NT2/D1 (cell line): ENCODE measurements at regions not wholly inside any gene's neighbourhood (a gene's known extent, or its start where the extent isn't known, plus 50 kb on each side); places are given as distances from the start of the nearest gene placed in this dataset.

ENCODE experiments used
- DNase-seq: peaks from one replicate; pipeline ENCODE4 v3.0.0-alpha.2; 2011; ENCODE audit warnings: low read depth, low spot score
- H3K27me3 ChIP-seq: 2 replicates; pipeline ENCODE4 v1.6.0; 2011; ENCODE audit warnings: mild to moderate bottlenecking; ENCODE audit not compliant: insufficient read length, insufficient read depth
- H3K36me3 ChIP-seq: 2 replicates; pipeline ENCODE4 v1.6.1; 2011; ENCODE audit warnings: mild to moderate bottlenecking, low read length, mixed read lengths; ENCODE audit not compliant: insufficient read depth, insufficient read length
- H3K4me1 ChIP-seq: 2 replicates; pipeline ENCODE4 v1.5.1; 2011; ENCODE audit not compliant: insufficient read depth, insufficient read length
- H3K4me3 ChIP-seq: 2 replicates; pipeline ENCODE4 v1.5.1; 2011; ENCODE audit warnings: low read depth; ENCODE audit not compliant: insufficient read length
- H3K9ac ChIP-seq: 2 replicates; pipeline ENCODE4 v1.6.0; 2011; ENCODE audit warnings: low read depth; ENCODE audit not compliant: insufficient read length
- H3K9me3 ChIP-seq: 2 replicates; pipeline ENCODE4 v1.5.1; 2011; ENCODE audit warnings: mild to moderate bottlenecking, low read length; ENCODE audit not compliant: insufficient read depth
- SUZ12 ChIP-seq: IDR thresholded peaks from 2 replicates; pipeline ENCODE4 v1.6.1; 2011; ENCODE audit not compliant: insufficient read length, insufficient read depth; ENCODE audit errors: extremely low read depth
- YY1 ChIP-seq: IDR thresholded peaks from 2 replicates; pipeline ENCODE4 v1.6.1; 2011; ENCODE audit not compliant: insufficient read length, insufficient read depth
- ZNF274 ChIP-seq: IDR thresholded peaks from 2 replicates; pipeline ENCODE4 v1.6.1; 2011; ENCODE audit warnings: mild to moderate bottlenecking, low read depth, low read length

DNA sequence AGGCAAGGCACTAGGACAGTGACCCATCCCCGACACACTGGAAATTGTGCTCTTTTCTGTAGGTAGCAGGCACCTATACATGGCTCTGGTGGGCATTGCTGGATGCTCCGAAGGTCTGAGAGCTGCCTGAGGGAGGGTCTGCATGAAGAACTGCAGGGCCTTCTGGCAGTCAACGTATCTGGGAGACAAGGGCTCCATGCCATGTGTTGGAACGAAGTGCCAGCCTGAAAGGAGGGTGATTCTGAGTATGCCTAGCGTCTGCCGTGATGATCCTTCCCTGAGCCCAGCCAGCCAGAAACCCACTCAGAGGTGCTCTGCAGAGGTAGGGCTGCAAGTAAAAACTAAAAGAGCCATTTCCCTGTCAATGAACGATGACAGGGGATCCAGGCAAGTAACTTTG, 453.2 kb downstream of the MED10 start:
- Histone ChIP-seq H3K27me3 (no peaks in the 10 kb centered on the region), H3K9ac (no peak overlapping the region), H3K4me1 (no peaks in the 10 kb centered on the region), H3K4me3 (no peak overlapping the region), H3K9me3 (no peaks in the 10 kb centered on the region), H3K36me3 (no peaks in the 10 kb centered on the region)
- DNase-seq: no peak
- no peak for TF ChIP-seq SUZ12
- no peak for TF ChIP-seq YY1

DNA sequence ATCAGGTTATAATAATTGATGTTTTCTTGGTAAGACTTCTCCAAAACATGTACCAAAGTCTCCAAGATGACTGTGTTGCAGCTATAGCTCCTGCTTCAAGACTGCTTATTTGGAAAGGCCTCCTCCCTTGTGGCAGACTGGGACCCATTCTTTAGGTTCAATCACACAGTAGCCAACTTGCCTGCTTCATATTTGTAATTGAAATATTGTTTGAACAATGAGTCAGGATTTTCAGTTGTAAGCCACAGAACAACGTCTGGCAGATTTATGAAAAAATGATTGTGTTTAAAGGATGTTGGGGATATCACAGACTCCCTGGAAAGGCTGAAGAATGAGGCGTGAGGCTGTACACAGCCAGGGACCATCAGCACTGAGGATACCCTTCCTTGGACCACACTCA, 458.9 kb downstream of the MED10 start:
- H3K4me3 ChIP-seq: no peak overlapping the region
- no peaks in the 10 kb centered on the region for H3K9me3 ChIP-seq
- no peak for TF ChIP-seq ZNF274
- no peak for TF ChIP-seq YY1
- no peak for TF ChIP-seq SUZ12
- H3K4me1 ChIP-seq: no peaks in the 10 kb centered on the region
- H3K27me3 ChIP-seq: no peaks in the 10 kb centered on the region
- no peak for DNase-seq
- no peak overlapping the region for H3K9ac ChIP-seq
- H3K36me3 ChIP-seq: no peaks in the 10 kb centered on the region

DNA sequence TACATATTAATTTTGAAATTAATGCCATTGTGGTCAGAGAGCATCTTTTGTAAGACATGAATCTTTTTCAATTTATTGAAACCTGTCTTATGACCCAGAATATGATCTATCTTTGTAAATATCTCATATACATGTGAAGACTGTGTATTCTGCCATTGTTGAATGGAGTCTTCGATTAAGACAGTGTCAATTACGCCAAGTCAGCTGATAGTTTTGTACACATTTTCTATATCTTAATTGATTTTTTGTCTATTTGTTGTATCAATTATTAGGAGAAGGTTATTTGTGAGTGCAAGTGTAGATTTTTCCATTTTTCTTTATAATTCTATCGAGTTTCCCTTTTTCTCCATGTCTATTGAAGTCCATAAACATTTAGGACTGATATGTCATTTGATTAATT, 471.6 kb downstream of the MED10 start:
- no peak for DNase-seq
- TF ChIP-seq SUZ12 (no peak), ZNF274 (no peak), YY1 (no peak)
- no peaks in the 10 kb centered on the region for H3K4me1 ChIP-seq
- H3K4me3 ChIP-seq: no peak overlapping the region
- no peak overlapping the region for H3K9ac ChIP-seq
- H3K27me3 ChIP-seq: no peaks in the 10 kb centered on the region
- no peaks in the 10 kb centered on the region for H3K36me3 ChIP-seq
- H3K9me3 ChIP-seq: peaks cover 5% of the 10 kb centered on the region; the same call in 1 of the 2 replicates

DNA sequence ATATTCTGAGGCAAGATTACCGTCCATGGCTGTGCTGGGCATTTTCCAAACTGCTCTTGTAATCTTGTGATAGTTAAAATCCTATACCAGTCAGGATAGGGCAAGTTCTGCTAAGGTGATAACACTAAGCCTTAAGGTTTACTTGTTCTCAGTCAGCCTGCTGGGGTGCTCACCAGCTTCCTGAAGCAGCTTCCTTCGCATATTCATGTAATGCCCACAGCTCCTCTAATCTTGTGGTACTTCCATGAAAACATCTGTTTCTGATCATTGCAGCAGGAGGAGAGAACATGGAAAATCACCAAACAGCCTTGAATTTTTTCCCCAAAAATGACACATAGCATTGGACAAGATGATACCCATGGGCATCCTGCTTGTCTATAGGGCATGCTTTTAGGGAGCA, 473.2 kb downstream of the MED10 start:
- H3K4me1 ChIP-seq: no peaks in the 10 kb centered on the region
- H3K27me3 ChIP-seq: no peaks in the 10 kb centered on the region
- peaks cover 6% of the 10 kb centered on the region; the same call in 1 of the 2 replicates for H3K9me3 ChIP-seq
- TF ChIP-seq YY1 (no peak), SUZ12 (no peak), ZNF274 (no peak)
- no peak for DNase-seq
- no peak overlapping the region for H3K4me3 ChIP-seq
- no peaks in the 10 kb centered on the region for H3K36me3 ChIP-seq
- no peak overlapping the region for H3K9ac ChIP-seq

DNA sequence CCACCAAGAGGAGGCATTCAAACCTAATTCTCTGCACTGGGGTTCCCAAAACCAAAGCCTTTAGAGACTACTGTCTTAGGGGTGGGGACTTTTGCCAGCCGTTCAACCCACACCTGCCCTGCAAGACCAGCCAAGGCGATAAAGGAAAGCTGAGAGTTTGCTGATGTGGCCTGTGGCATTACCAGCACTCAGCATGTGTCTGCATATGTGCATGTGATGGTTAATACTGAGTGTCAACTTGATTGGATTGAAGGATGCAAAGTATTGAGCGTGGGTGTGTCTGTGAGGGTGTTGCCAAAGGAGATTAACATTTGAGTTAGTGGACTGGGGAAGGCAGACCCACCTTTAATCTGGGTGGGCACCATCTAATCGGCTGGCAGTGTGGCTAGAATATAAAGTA, 474.2 kb downstream of the MED10 start:
- Histone ChIP-seq H3K4me3 (no peak overlapping the region), H3K36me3 (no peaks in the 10 kb centered on the region), H3K27me3 (no peaks in the 10 kb centered on the region), H3K9ac (no peak overlapping the region), H3K4me1 (no peaks in the 10 kb centered on the region), H3K9me3 (peaks cover 6% of the 10 kb centered on the region; the same call in 1 of the 2 replicates)
- TF ChIP-seq SUZ12 (no peak), ZNF274 (no peak), YY1 (no peak)
- DNase-seq: no peak

DNA sequence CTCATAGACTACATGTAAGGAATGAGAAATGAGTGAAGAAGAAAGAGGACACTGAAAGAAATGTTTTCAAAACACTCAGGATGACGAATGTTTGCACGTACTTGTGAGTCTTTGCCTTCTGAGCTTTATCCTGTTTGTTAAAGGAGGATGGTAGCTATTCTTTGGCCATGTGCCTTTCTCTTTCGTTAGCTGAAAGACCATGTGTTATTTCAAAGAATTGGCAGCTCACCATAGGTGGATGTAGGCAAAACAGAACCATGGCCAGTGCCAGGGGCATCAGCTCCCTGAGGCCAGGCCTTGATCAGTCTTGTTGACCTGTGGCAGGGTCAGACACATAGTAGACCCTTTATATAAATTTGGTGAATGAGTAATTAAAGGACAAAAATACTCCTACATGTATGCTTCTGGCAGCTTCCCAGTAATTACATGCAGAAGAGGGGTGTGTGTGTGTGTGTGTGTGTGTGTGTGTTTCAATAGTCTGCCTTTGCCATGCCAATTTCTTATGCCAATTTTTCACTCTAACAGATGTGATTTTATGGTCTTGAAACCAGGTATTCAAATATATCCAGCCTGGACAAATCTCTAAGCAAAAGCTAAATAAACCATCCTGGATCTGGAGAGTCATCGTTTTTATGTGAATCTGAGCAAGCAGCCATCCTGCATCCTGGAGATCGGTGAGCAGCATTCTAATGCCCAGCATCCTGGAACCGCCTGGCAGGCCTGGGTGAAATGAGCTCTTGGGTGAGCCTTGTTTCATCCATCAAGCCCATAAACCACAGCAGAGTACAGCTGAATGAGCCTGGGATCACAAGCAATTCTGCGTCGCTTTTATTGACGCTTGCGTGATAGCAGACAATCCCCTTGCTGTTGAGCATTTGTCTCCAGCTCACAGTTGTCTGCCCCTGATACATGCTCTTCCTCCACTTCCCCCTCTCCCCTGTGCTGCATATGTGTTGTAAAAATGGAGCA, 475.4 kb downstream of the MED10 start:
- no peak for TF ChIP-seq ZNF274
- no peak for TF ChIP-seq SUZ12
- no peak for TF ChIP-seq YY1
- H3K9ac ChIP-seq: no peak overlapping the region
- H3K4me3 ChIP-seq: no peak overlapping the region
- no peaks in the 10 kb centered on the region for H3K36me3 ChIP-seq
- peaks cover 6% of the 10 kb centered on the region; the same call in 1 of the 2 replicates for H3K9me3 ChIP-seq
- no peaks in the 10 kb centered on the region for H3K27me3 ChIP-seq
- H3K4me1 ChIP-seq: no peaks in the 10 kb centered on the region
- no peak for DNase-seq

DNA sequence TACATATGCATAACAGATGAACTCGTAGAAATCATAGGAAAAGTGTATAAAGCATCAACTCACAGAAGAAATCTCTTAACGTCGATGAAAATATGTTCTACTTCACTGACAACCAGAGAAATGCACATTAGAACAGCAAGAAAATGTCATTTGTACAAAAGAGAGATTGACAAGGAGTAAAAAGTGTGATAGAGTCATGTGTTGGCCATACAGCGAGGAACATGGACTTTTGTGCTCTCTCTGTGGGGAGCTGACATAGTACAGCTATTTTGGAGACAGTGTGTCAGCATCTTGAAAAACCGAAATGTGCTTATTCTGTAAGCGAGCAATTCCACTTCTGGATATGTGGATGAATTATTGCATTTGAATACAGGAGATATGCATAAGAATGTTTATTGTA, 477.9 kb downstream of the ICE1 start:
- H3K36me3 ChIP-seq: no peaks in the 10 kb centered on the region
- H3K4me3 ChIP-seq: no peak overlapping the region
- no peak for DNase-seq
- H3K9ac ChIP-seq: no peak overlapping the region
- H3K27me3 ChIP-seq: no peaks in the 10 kb centered on the region
- H3K4me1 ChIP-seq: no peaks in the 10 kb centered on the region
- TF ChIP-seq SUZ12 (no peak), ZNF274 (no peak), YY1 (no peak)
- peaks cover 6% of the 10 kb centered on the region; the same call in 1 of the 2 replicates for H3K9me3 ChIP-seq

DNA sequence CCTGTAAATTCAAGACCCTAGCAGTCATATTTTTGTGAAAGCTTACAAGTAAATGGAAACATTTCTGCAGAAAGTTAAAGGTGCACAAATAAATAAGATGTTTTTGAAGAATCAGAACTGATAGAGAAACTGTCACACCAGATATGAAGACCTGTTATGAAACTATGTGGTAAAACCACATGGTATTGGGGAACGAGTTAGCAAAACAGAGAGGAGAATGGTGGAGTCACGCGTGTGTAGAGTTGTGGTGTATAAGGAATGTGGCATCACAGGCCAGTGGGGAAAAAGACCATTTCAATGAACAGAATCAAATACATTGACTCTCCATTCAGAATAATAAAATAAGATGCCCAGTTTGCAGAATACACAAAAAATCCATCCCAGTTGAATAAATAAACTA, 477.2 kb downstream of the ICE1 start:
- Histone ChIP-seq H3K36me3 (no peaks in the 10 kb centered on the region), H3K4me1 (no peaks in the 10 kb centered on the region), H3K9me3 (peaks cover 6% of the 10 kb centered on the region; the same call in 1 of the 2 replicates), H3K27me3 (no peaks in the 10 kb centered on the region), H3K4me3 (no peak overlapping the region), H3K9ac (no peak overlapping the region)
- TF ChIP-seq ZNF274 (no peak), SUZ12 (no peak), YY1 (no peak)
- DNase-seq: no peak
